KOPT-K1 (cell line): ENCODE measurements at regions not wholly inside any gene's neighbourhood (a gene's known extent, or its start where the extent isn't known, plus 50 kb on each side); places are given as distances from the start of the nearest gene placed in this dataset.
"Not testable (repeated sequence)": the region's sequence is repeated elsewhere in the genome, so short reads cannot be mapped to it uniquely, and the experiment has no call there.

Experiments
- H3K27ac ChIP-seq: fragments of 200-600 bp; sonication (generic); 2 replicates; pipeline ENCODE4 v1.5.1; 2016; ENCODE audit warnings: antibody characterized with exemption, mild to moderate bottlenecking, low read depth, low read length; ENCODE audit not compliant: poor library complexity, severe bottlenecking
- H3K36me3 ChIP-seq: fragments of 200-600 bp; sonication (generic); 2 replicates; pipeline ENCODE4 v1.5.1; 2017; ENCODE audit warnings: antibody characterized with exemption, mild to moderate bottlenecking, low read length, moderate library complexity; ENCODE audit not compliant: insufficient read depth
- H3K9me3 ChIP-seq: fragments of 200-600 bp; sonication (generic); 2 replicates; pipeline ENCODE4 v1.5.1; 2017; ENCODE audit warnings: antibody characterized with exemption, low read length, mild to moderate bottlenecking; ENCODE audit not compliant: insufficient read depth, poor library complexity, severe bottlenecking

DNA sequence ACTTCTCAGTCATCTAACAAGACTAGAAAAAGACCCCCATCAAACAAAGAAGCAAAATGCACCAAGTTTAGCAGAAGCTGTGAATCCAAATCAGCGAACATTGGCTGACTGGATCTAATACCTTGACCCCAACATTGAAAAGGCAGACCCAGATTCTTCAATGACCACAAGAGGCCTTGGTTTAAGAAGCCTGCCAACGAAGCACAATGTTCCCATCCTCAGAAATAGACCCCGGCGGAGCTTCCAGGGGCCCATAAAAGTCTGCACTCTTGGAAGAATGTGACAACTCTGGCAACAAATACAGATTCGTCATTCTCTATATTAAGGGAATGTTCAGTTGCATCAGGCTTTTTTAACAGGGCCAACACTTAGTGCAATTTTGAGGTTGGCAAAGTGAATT lies 112.8 kb upstream of the BCL6 start:
- peaks cover 19% of the 10 kb centered on the region for H3K9me3 ChIP-seq
- no peaks in the 10 kb centered on the region for H3K36me3 ChIP-seq
- H3K27ac ChIP-seq = no peak overlapping the region

DNA sequence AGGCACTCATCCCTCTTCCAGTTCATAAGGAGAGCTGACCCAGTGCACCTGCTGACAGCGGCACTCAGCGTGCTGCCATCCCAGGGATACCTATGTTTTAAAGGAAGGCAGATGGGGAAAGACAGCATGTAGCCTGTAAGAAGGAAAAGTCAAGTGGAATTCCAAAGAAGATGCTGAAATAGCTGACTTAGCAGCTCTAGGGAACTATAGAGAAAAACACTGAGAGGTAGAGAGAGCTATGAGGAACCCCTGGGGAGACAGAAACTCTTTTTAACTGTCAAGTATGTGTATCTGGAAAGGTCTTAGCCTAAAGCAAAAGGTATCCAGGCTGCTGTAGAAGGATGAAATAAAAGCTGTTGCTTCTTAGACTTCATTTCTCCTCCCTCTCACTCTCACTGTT lies 113.4 kb upstream of the BCL6 start:
- no peak overlapping the region for H3K27ac ChIP-seq
- H3K9me3 ChIP-seq = peaks cover 16% of the 10 kb centered on the region

DNA sequence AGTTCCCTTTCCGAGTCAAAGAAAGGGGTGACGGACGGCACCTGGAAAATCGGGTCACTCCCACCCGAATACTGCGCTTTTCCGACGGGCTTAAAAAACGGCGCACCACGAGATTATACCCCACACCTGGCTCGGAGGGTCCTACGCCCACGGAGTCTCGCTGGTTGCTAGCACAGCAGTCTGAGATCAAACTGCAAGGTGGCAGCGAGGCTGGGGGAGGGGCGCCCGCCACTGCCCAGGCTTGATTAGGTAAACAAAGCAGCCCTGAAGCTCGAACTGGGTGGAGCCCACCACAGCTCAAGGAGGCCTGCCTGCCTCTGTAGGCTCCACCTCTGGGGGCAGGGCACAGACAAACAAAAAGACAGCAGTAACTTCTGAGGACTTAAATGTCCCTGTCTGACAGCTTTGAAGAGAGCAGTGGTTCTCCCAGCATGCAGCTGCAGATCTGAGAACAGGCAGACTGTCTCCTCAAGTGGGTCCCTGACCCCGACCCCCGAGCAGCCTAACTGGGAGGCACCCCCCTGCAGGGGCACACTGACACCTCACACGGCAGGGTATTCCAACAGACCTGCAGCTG lies 117.5 kb upstream of the BCL6 start:
- peaks cover 16% of the 10 kb centered on the region for H3K9me3 ChIP-seq
- not testable (repeated sequence) for H3K36me3 ChIP-seq, H3K27ac ChIP-seq

More for the DNA sequence above, 113.4 kb upstream of the BCL6 start:
- H3K36me3 ChIP-seq = no peaks in the 10 kb centered on the region

GRCh38 chr3:187870360-187871203 lies 125.3 kb upstream of the BCL6 start:
- Histone ChIP-seq H3K27ac (no peak overlapping the region), H3K9me3 (no peaks in the 10 kb centered on the region), H3K36me3 (no peaks in the 10 kb centered on the region)

DNA sequence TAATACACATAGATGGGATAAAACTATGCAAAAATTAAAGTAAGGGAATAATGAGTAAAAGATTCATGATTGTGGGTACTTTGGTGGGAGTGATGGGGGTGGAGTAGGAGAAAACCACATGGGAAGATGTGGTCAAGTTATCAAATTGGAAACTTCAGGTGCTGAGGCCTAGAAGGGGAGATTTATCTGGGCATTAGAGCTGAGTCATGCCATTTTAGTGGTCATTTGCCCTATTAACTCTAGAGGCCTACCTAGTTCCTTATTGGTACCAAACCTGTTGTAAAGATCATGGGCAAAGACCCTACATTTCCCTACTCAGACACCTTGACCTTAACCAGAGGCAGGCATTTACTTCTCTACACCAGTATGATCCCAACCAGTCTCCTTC lies 125.9 kb upstream of the BCL6 start:
- Histone ChIP-seq H3K27ac (no peak overlapping the region), H3K9me3 (no peaks in the 10 kb centered on the region), H3K36me3 (no peaks in the 10 kb centered on the region)

GRCh38 chr3:187871848-187872247 lies 126.6 kb upstream of the BCL6 start:
- Histone ChIP-seq H3K36me3 (no peaks in the 10 kb centered on the region), H3K27ac (no peak overlapping the region), H3K9me3 (no peaks in the 10 kb centered on the region)

- H3K36me3 ChIP-seq = no peaks in the 10 kb centered on the region
- H3K27ac ChIP-seq = no peak overlapping the region
These were observed 128.6 kb upstream of the BCL6 start for GRCh38 chr3:187873843-187874242.

DNA sequence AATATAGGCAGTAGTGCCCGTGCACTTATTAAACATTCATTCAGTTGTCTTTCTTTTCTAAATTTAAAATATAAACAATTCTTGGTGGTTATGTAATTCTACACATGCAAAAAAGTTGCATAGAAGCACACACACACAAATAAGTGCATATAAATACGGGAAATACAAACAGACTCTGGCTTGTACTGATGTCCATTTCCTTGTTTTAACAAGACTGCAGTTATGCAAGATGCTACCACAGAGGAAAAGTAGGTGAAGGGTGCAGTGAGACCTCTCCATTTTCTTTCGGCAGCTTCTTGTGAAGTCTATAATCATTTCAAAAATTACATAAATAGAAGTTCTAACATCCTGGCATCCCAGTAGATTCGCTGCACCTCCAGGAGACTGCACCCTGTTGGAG lies 130.6 kb upstream of the BCL6 start:
- no peaks in the 10 kb centered on the region for H3K36me3 ChIP-seq
- no peaks in the 10 kb centered on the region for H3K9me3 ChIP-seq
- H3K27ac ChIP-seq = no peak overlapping the region

More at GRCh38 chr3:187873843-187874242, 128.6 kb upstream of the BCL6 start:
- H3K9me3 ChIP-seq = no peaks in the 10 kb centered on the region

GRCh38 chr3:187878772-187879518 lies 133.7 kb upstream of the BCL6 start:
- Histone ChIP-seq H3K9me3 (no peaks in the 10 kb centered on the region), H3K27ac (no peak overlapping the region), H3K36me3 (no peaks in the 10 kb centered on the region)

DNA sequence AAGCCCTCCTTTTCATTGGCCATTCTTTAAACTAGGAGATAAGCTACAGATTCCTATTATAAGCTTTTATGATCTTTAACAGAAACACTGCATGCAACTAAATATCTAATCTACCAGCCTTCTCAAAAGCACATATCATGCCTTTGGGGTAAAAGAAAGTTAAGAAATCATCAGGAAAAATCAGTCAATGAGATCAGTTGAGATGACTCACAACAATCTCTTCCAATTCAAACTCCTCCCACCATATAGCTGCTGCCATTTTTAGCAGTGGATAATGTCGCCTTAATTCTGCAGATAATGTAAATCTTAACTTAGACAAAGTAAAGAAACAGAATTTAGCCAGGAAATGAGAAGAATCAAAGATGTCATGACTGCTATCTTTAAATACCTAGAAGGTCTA lies 135.2 kb upstream of the BCL6 start:
- Histone ChIP-seq H3K36me3 (no peaks in the 10 kb centered on the region), H3K9me3 (no peaks in the 10 kb centered on the region), H3K27ac (no peak overlapping the region)

GRCh38 chr3:187880851-187881250 lies 135.6 kb upstream of the BCL6 start:
- no peaks in the 10 kb centered on the region for H3K9me3 ChIP-seq
- no peaks in the 10 kb centered on the region for H3K36me3 ChIP-seq
- no peak overlapping the region for H3K27ac ChIP-seq

DNA sequence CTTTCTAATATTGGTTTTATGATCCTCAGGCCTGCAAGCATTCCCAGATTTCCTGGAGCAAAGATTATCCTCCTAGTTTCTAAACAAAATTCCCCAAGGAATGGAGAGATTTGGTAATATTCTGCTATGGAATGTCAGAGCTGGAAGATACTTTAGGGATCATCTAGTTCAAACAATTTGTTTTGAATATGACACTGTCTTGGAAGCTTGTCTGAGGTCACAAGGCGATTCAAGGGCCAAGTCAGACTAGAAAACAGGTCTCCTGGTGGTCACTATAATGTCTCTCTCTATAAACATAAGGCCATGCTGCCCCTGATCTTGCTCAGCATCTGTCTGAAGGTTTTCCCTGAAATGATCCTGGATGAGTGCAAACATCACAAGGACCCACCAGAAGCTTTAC lies 143.4 kb upstream of the BCL6 start:
- no peaks in the 10 kb centered on the region for H3K36me3 ChIP-seq
- H3K27ac ChIP-seq = no peak overlapping the region
- H3K9me3 ChIP-seq = no peaks in the 10 kb centered on the region

- H3K27ac ChIP-seq = no peak overlapping the region
- no peaks in the 10 kb centered on the region for H3K9me3 ChIP-seq
- no peaks in the 10 kb centered on the region for H3K36me3 ChIP-seq
These were observed 143.8 kb upstream of the BCL6 start for GRCh38 chr3:187889106-187889505.

DNA sequence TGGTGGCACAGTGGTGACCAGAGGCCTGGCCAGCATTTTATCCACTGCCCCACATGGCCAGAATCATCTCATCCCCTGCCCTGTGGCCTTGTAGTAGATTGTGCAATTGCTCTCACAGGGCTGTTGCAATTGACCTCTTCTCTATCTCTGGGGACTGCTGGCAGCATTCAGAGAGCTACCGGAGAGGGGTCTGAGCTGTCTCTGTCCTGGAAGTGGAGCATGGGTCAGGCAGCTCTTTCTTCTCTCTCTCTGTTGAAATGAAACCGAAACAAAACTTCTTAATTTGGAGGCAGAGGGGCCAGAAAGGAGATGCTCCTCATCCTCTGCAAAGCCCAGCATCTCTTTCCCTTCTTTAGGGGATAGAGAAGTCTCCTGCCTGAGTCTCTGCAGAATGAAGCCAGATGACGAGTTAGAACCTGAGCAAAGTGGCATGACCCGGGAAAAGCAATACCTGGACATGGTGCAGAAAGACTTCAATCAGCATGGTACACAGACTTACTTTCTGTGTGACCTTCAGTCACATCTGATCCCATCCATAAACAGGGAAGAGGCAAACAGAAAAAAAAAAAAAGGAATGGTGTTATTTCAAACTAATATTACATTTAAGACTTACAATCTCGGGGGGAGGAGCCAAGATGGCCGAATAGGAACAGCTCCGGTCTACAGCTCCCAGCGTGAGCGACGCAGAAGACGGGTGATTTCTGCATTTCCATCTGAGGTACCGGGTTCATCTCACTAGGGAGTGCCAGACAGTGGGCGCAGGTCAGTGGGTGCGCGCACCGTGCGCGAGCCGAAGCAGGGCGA lies 144.5 kb upstream of the BCL6 start:
- Histone ChIP-seq H3K9me3 (no peaks in the 10 kb centered on the region), H3K27ac (no peak overlapping the region), H3K36me3 (no peaks in the 10 kb centered on the region)

GRCh38 chr3:187890405-187890752 lies 145.1 kb upstream of the BCL6 start:
- H3K36me3 ChIP-seq, H3K27ac ChIP-seq, H3K9me3 ChIP-seq: not testable (repeated sequence)
